ENCODE measurements at regions not wholly inside any gene's neighbourhood (a gene's known extent, or its start where the extent isn't known, plus 50 kb on each side); places are given as distances from the start of the nearest gene placed in this dataset.

DNA sequence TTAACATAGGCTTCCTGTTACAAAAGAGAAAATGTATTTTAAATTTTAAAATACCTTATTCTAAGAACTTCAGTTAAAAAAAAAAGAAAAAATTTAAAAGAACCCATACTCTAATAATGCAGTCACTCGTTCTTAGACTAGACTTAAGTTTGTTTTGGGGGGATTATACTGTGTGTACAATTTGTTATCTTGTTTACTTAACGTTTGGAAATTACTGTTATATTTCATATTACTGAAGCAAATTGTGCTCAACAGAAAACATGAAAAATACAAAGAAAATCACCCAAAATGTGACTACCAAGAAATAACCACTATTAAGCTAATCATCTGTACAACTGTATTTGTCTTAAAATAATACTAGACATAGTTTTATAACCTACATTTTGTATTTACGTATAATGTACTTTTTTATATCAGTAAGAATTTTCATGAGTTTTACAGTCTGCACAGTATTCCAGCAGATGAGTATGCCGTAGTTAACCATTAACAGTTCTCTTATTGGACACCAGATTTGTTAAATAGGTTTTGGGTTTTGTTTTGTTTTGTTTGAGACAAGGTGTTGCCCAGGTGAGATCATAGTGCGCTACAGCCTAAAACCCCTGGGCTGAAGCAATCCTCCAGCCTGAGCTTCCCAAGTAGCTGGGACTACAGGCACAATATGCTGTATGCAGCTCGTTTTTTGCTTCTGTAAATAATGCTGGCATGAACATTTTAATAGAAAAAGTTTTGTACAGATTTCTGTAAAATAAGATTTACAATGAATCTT lies 88.8 kb upstream of the CHD2 start:
- peak in 2 of 3 donors; percentile 9 to 30 for DNase-seq
- H3K4me1 Mint-ChIP-seq: peaks cover 26 to 77% (median 42%) of the 10 kb centered on the region in 4 donors

DNA sequence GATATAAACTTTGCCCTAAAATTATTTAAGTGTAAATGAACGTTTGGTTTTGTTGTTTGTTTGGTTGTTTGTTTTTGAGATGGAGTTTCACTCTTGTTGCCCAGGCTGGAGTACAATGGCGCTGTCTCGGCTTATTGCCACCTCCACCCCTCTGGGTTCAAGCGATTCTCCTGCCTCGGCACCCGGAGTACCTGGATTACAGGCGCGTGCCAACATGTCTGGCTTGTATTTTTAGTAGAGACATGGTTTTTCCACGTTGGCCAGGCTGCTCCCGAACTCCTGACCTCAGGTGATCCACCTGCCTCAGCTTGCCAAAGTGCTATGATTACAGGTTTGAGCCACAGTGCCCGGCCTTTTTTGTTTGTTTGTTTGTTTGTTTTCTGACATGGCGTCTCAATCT lies 87.9 kb upstream of the CHD2 start:
- H3K4me3 Mint-ChIP-seq: peak overlapping the region in 3 of 4 donors; percentile 23 to 97 (median 89)
- no peak overlapping the region for H3K4me3 ChIP-seq (ENCODE audit: low read depth, low read length)
- H3K4me1 ChIP-seq (ENCODE audit: control insufficient read depth, insufficient read depth, low read length, poor library complexity, severe bottlenecking): peaks cover 65% of the 10 kb centered on the region
- no peaks in the 10 kb centered on the region for H3K9me3 ChIP-seq (ENCODE audit: control insufficient read depth in 2 of 2, low read length in 2 of 2)
- peaks cover 6% of the 10 kb centered on the region for H3K27me3 Mint-ChIP-seq
- H3K27ac Mint-ChIP-seq: peak overlapping the region; percentile 83 to 99 (median 84)
- H3K9me3 Mint-ChIP-seq: no peaks in the 10 kb centered on the region
- ATAC-seq (ENCODE audit: low read depth in 2 of 2) (no peak), DNase-seq (no peak)
- H3K27ac ChIP-seq (ENCODE audit: insufficient read depth, low read length, poor library complexity, severe bottlenecking): peak overlapping the region; percentile 99
- peaks cover 26 to 79% (median 43%) of the 10 kb centered on the region in 4 donors for H3K4me1 Mint-ChIP-seq
- no peaks in the 10 kb centered on the region for H3K36me3 Mint-ChIP-seq
- no peaks in the 10 kb centered on the region for H3K36me3 ChIP-seq (ENCODE audit: control insufficient read depth, insufficient read depth, low read length)
- no peaks in the 10 kb centered on the region for H3K27me3 ChIP-seq (ENCODE audit: control insufficient read depth, insufficient read depth, low read length)

More for the DNA sequence above, 88.8 kb upstream of the CHD2 start:
- no peaks in the 10 kb centered on the region for H3K9me3 ChIP-seq (ENCODE audit: control insufficient read depth in 2 of 2, low read length in 2 of 2)
- H3K4me3 ChIP-seq (ENCODE audit: low read depth, low read length): peak overlapping the region; percentile 92
- no peaks in the 10 kb centered on the region for H3K27me3 ChIP-seq (ENCODE audit: control insufficient read depth, insufficient read depth, low read length)
- no peak for ATAC-seq (ENCODE audit: low read depth in 2 of 2)
- H3K9me3 Mint-ChIP-seq: no peaks in the 10 kb centered on the region
- peaks cover 6% of the 10 kb centered on the region for H3K27me3 Mint-ChIP-seq
- H3K36me3 ChIP-seq (ENCODE audit: control insufficient read depth, insufficient read depth, low read length): no peaks in the 10 kb centered on the region
- H3K27ac ChIP-seq (ENCODE audit: insufficient read depth, low read length, poor library complexity, severe bottlenecking): peak overlapping the region; percentile 99
- H3K4me3 Mint-ChIP-seq: peak overlapping the region; percentile 89 to 97 (median 95)
- peaks cover 63% of the 10 kb centered on the region for H3K4me1 ChIP-seq (ENCODE audit: control insufficient read depth, insufficient read depth, low read length, poor library complexity, severe bottlenecking)
- peak overlapping the region; percentile 92 to 99 (median 99) for H3K27ac Mint-ChIP-seq
- H3K36me3 Mint-ChIP-seq: no peaks in the 10 kb centered on the region

DNA sequence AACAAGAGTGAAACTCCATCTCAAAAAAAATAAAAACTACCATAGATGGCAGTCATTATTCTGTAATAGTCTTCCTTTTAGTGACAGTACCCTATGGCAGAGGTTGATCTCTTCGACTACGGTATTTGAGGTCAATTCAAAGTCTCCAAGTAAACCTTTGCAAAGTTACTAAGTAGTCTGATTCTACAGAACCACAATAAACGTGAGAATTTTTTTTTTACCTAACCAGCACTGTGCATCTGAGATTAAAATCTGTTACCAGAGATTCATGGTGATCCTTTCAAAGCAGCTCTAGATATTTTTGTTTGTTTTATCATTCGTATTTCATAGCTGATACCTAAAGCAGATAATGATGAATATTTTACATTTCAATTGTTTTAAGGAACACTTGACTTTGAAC lies 86.6 kb upstream of the CHD2 start:
- H3K27ac Mint-ChIP-seq: peak overlapping the region; percentile 93 to 97 (median 96)
- DNase-seq: peak in 2 of 3 donors; percentile 62 to 82

DNA sequence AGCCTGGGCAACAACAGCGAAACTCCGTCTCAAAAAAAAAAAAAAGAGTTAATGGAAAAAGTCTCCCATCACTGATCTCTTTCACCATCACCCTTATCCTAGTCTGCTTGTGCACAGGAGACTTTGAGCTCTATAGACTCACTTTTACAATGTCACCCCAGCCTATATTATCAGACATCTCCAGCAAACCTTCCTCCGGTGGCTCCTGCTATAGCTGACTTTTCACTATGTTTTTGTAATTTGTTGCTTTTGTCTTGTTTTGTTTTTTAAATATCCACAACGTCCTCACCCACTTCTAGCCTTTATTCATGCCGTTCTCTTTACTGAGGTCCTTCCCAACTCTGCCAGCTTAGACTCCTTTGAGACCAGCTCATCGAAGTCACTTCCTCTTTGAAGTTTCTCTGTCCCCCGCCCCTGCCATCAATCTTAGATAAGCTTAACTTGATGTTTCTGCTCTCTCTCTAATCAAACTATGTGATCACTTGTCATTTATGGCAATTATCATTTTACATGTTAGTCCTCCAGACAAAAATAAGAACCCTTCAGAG lies 82.7 kb upstream of the CHD2 start:
- Histone ChIP-seq H3K27ac (ENCODE audit: insufficient read depth, low read length, poor library complexity, severe bottlenecking) (peak overlapping the region; percentile 93), H3K36me3 (ENCODE audit: control insufficient read depth, insufficient read depth, low read length) (no peaks in the 10 kb centered on the region), H3K4me1 (ENCODE audit: control insufficient read depth, insufficient read depth, low read length, poor library complexity, severe bottlenecking) (peaks cover 62% of the 10 kb centered on the region), H3K4me3 (ENCODE audit: low read depth, low read length) (peak overlapping the region; percentile 60), H3K27me3 (ENCODE audit: control insufficient read depth, insufficient read depth, low read length) (no peaks in the 10 kb centered on the region), H3K9me3 (ENCODE audit: control insufficient read depth in 2 of 2, low read length in 2 of 2) (no peaks in the 10 kb centered on the region)
- peaks cover 26 to 81% (median 55%) of the 10 kb centered on the region in 4 donors for H3K4me1 Mint-ChIP-seq
- H3K9me3 Mint-ChIP-seq: no peaks in the 10 kb centered on the region
- ATAC-seq (ENCODE audit: low read depth in 2 of 2): no peak
- H3K27me3 Mint-ChIP-seq: peaks cover 5% of the 10 kb centered on the region
- H3K4me3 Mint-ChIP-seq: peak overlapping the region; percentile 55 to 82 (median 64)
- H3K36me3 Mint-ChIP-seq: no peaks in the 10 kb centered on the region
- H3K27ac Mint-ChIP-seq: peak overlapping the region; percentile 83 to 98 (median 91)
- peak in 1 of 3 donors; percentile 71 for DNase-seq

More for the DNA sequence above, 86.6 kb upstream of the CHD2 start:
- H3K27ac ChIP-seq (ENCODE audit: insufficient read depth, low read length, poor library complexity, severe bottlenecking): peak overlapping the region; percentile 99
- peak overlapping the region; percentile 43 for H3K4me3 ChIP-seq (ENCODE audit: low read depth, low read length)
- peaks cover 32 to 82% (median 44%) of the 10 kb centered on the region in 4 donors for H3K4me1 Mint-ChIP-seq
- peaks cover 6% of the 10 kb centered on the region for H3K27me3 Mint-ChIP-seq
- no peaks in the 10 kb centered on the region for H3K9me3 Mint-ChIP-seq
- no peaks in the 10 kb centered on the region for H3K36me3 Mint-ChIP-seq
- no peaks in the 10 kb centered on the region for H3K36me3 ChIP-seq (ENCODE audit: control insufficient read depth, insufficient read depth, low read length)
- H3K4me1 ChIP-seq (ENCODE audit: control insufficient read depth, insufficient read depth, low read length, poor library complexity, severe bottlenecking): peaks cover 66% of the 10 kb centered on the region
- no peaks in the 10 kb centered on the region for H3K9me3 ChIP-seq (ENCODE audit: control insufficient read depth in 2 of 2, low read length in 2 of 2)
- H3K4me3 Mint-ChIP-seq: peak overlapping the region; percentile 78 to 87 (median 82)
- peak; percentile 1 to 6 for ATAC-seq (ENCODE audit: low read depth in 2 of 2)
- H3K27me3 ChIP-seq (ENCODE audit: control insufficient read depth, insufficient read depth, low read length): no peaks in the 10 kb centered on the region

DNA sequence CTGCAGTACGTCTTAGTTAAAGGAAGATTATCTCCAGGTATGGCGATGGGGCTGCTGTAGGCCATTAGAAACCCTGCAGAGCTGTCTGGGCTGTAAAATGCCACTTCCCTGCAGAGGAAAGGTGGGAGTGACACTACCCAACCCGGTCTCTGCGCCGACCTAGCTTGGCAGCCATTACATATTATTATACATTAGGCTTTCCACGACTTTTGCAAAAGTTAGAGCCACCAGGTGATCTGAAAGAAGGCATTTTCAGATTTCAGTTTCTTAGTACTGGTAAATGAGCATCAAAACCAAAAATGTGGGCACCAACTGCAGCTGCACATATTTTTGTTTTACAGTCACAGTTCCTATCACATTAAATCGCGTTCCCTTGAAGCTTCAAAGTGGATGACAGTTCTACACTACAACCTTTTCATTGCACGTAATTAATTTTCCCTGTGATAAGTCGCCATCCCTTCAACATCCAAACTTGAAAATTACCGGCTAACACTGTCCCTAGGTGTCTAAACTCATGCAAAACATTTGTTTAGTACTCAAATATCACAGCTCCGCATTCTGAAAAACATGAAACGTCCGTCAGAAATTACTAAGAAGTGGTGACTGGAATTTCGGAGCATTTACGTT lies 81.4 kb upstream of the CHD2 start:
- Histone ChIP-seq H3K4me1 (ENCODE audit: control insufficient read depth, insufficient read depth, low read length, poor library complexity, severe bottlenecking) (peaks cover 52% of the 10 kb centered on the region), H3K9me3 (ENCODE audit: control insufficient read depth in 2 of 2, low read length in 2 of 2) (no peaks in the 10 kb centered on the region), H3K27me3 (ENCODE audit: control insufficient read depth, insufficient read depth, low read length) (no peaks in the 10 kb centered on the region), H3K27ac (ENCODE audit: insufficient read depth, low read length, poor library complexity, severe bottlenecking) (peak overlapping the region; percentile 93), H3K36me3 (ENCODE audit: control insufficient read depth, insufficient read depth, low read length) (no peaks in the 10 kb centered on the region), H3K4me3 (ENCODE audit: low read depth, low read length) (peak overlapping the region; percentile 98)
- ATAC-seq (ENCODE audit: low read depth in 2 of 2): no peak
- Mint-ChIP-seq H3K9me3 (no peaks in the 10 kb centered on the region), H3K4me3 (peak overlapping the region; percentile 83 to 97 (median 90)), H3K27ac (peak overlapping the region; percentile 98), H3K36me3 (no peaks in the 10 kb centered on the region), H3K4me1 (peaks cover 21 to 76% (median 57%) of the 10 kb centered on the region in 4 donors), H3K27me3 (peaks cover 5% of the 10 kb centered on the region)
- peak in 1 of 3 donors; percentile 47 for DNase-seq

DNA sequence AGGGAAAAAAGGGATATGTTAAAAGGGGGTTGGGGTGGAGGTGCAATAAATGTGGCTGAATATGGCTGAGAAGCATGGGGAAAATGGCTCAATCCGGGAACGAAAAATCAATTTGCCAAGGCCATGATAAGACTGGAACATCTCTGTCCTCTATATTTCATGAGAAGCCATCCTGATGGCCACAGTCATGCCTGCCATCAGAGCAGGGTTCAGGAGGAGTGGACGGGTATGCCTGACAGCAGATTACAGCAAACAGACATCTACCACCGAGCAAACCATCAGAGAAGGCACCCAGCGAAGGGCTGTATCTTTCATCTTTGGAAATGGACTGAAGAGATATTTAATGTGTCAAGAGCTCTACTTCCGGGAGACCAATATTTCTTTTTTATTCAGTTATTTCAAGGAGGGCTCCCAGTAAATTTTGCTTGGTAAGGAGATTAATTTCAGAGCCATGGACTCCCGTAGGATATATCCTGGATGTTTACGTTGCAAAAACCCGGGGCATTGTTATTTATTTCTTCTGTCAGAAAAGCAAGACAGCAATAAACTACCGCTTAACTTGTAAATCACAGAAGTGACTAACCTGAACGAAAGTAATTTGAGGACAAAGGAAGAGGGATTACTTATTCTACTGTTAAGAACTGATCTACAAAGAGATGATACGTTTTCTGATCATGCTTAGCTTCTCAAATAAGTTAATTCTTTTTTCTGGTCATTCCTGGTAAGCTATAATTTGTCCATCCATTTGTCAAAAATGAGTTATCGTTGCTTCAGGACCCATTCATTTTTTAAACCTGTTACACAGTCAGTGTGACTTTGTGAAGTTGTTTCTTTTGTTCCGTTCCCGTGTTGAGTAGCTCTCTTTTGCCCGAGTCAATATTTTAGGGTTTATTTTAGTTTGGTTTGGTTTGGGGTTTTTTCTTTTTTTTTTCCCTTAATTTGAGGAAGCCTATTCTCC lies 80.6 kb upstream of the CHD2 start:
- H3K27me3 ChIP-seq (ENCODE audit: control insufficient read depth, insufficient read depth, low read length): no peaks in the 10 kb centered on the region
- Mint-ChIP-seq H3K4me1 (peaks cover 19 to 69% (median 53%) of the 10 kb centered on the region in 4 donors), H3K36me3 (no peaks in the 10 kb centered on the region), H3K4me3 (peak overlapping the region; percentile 83 to 97 (median 90)), H3K27me3 (peaks cover 5% of the 10 kb centered on the region), H3K27ac (peak overlapping the region; percentile 98), H3K9me3 (no peaks in the 10 kb centered on the region)
- H3K9me3 ChIP-seq (ENCODE audit: control insufficient read depth in 2 of 2, low read length in 2 of 2): no peaks in the 10 kb centered on the region
- ATAC-seq (ENCODE audit: low read depth in 2 of 2) (peak; percentile 9 to 24), DNase-seq (peak in 2 of 3 donors; percentile 34 to 58)
- H3K27ac ChIP-seq (ENCODE audit: insufficient read depth, low read length, poor library complexity, severe bottlenecking): peak overlapping the region; percentile 93
- H3K4me3 ChIP-seq (ENCODE audit: low read depth, low read length): peak overlapping the region; percentile 98
- no peaks in the 10 kb centered on the region for H3K36me3 ChIP-seq (ENCODE audit: control insufficient read depth, insufficient read depth, low read length)
- H3K4me1 ChIP-seq (ENCODE audit: control insufficient read depth, insufficient read depth, low read length, poor library complexity, severe bottlenecking): peaks cover 44% of the 10 kb centered on the region

Measured in CD4-positive, CD25-positive, alpha-beta regulatory T cell (primary cell).